ENCODE measurements at regions not wholly inside any gene's neighbourhood (a gene's known extent, or its start where the extent isn't known, plus 50 kb on each side); places are given as distances from the start of the nearest gene placed in this dataset.

DNA sequence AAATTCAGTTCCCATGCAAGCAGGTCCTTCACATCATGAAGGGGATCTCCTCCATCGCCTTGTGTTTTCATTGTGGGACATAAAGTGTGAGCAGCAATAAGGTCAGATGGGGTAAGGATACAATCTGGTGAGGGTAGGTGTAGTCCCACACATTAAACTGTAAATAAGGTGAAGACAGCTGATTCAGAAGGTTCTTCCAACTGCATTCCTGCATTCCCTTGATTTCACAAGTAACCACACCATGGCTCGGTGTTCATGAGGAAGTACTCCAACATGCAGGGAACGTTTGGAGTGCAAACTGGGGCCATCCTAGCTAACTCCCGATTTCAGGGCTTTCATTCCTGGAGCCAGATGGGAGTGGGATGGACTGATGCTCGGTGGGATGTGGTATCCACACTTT is 680.7 kb upstream of the TSPY4 start:
- intact Hi-C loops (cut with DNase I, micrococcal nuclease) = no loop called here
- Histone ChIP-seq H3K4me1 (ENCODE audit: low read depth) (no peaks in the 10 kb centered on the region), H3K36me3 (ENCODE audit: low read depth) (no peaks in the 10 kb centered on the region), H3K9me3 (no peaks in the 10 kb centered on the region), H3K4me3 (no peak overlapping the region)
- DNase-seq (no peak), ATAC-seq (no peak)
- TF ChIP-seq, protein P1, sequence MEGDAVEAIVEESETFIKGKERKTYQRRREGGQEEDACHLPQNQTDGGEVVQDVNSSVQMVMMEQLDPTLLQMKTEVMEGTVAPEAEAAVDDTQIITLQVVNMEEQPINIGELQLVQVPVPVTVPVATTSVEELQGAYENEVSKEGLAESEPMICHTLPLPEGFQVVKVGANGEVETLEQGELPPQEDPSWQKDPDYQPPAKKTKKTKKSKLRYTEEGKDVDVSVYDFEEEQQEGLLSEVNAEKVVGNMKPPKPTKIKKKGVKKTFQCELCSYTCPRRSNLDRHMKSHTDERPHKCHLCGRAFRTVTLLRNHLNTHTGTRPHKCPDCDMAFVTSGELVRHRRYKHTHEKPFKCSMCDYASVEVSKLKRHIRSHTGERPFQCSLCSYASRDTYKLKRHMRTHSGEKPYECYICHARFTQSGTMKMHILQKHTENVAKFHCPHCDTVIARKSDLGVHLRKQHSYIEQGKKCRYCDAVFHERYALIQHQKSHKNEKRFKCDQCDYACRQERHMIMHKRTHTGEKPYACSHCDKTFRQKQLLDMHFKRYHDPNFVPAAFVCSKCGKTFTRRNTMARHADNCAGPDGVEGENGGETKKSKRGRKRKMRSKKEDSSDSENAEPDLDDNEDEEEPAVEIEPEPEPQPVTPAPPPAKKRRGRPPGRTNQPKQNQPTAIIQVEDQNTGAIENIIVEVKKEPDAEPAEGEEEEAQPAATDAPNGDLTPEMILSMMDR (IDR thresholded peaks at IDR 0.05) = no peak

GRCh38 chrY:8659721-8660120 is 677.5 kb upstream of the TSPY4 start:
- DNase-seq = no peak
- ATAC-seq = no peak
- Histone ChIP-seq H3K4me1 (ENCODE audit: low read depth) (no peaks in the 10 kb centered on the region), H3K9me3 (no peaks in the 10 kb centered on the region), H3K36me3 (ENCODE audit: low read depth) (no peaks in the 10 kb centered on the region), H3K4me3 (no peak overlapping the region)
- intact Hi-C loops (cut with DNase I, micrococcal nuclease) = no loop called here
- TF ChIP-seq, protein P1 (IDR thresholded peaks at IDR 0.05) = no peak

DNA sequence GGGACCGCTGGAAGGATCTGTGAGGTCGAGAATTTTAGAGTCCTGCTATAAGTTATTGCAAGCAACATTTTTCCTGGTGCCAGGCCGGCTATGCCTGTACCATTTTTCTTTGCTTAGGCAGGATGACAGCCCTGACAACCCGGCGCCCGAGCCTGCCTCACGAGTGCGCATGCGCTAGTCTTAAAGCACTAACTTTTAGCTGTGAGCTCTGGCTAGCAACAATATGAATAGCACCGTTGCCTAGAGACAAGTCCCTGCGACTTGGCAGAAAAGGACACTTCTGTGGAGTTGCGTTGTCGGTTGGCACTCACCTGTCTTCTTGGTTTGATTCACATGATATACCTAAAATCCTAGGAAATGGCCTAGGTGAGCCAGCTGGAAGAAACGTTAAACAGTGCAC is 663.4 kb upstream of the TSPY4 start:
- TF ChIP-seq, protein P1 (IDR thresholded peaks at IDR 0.05) = no peak
- Histone ChIP-seq H3K9me3 (no peaks in the 10 kb centered on the region), H3K4me1 (ENCODE audit: low read depth) (no peaks in the 10 kb centered on the region), H3K36me3 (ENCODE audit: low read depth) (no peaks in the 10 kb centered on the region), H3K4me3 (no peak overlapping the region)
- ATAC-seq (no peak), DNase-seq (no peak)
- intact Hi-C loops (cut with DNase I, micrococcal nuclease) = no loop called here

- Histone ChIP-seq H3K4me3 (no peak overlapping the region), H3K36me3 (ENCODE audit: low read depth) (no peaks in the 10 kb centered on the region), H3K4me1 (ENCODE audit: low read depth) (no peaks in the 10 kb centered on the region), H3K9me3 (no peaks in the 10 kb centered on the region)
- ATAC-seq = no peak
- TF ChIP-seq, protein P1 (IDR thresholded peaks at IDR 0.05) = no peak
- intact Hi-C loops (cut with DNase I, micrococcal nuclease) = no loop called here
- no peak for DNase-seq
Observed at GRCh38 chrY:8677336-8677935, 659.8 kb upstream of the TSPY4 start.

DNA sequence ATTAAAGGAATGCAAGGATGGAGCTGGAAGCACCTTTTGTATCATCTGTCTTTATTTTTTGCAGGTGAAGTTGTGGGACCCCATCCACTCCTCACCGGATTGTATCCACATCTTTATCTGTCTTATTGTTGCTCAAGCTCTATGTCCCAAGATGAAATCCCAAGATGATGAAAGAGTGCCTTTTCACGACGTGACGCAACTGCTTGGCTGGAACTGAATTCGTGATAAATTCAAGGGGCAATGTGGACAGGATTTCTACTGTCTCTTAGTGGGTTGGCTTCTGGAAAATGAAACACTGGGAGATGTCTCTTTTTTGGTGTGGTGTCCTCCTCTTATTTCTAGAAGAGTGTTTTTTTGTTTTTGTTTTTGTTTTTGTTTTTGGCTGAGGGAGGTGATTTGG is 650.1 kb upstream of the TSPY4 start:
- TF ChIP-seq, protein P1 (IDR thresholded peaks at IDR 0.05) = no peak
- no peak for DNase-seq
- no peak for ATAC-seq
- Histone ChIP-seq H3K9me3 (no peaks in the 10 kb centered on the region), H3K4me3 (no peak overlapping the region), H3K36me3 (ENCODE audit: low read depth) (no peaks in the 10 kb centered on the region), H3K4me1 (ENCODE audit: low read depth) (no peaks in the 10 kb centered on the region)
- intact Hi-C loops (cut with DNase I, micrococcal nuclease) = no loop called here
